ENCODE measurements at regions not wholly inside any gene's neighbourhood (a gene's known extent, or its start where the extent isn't known, plus 50 kb on each side); places are given as distances from the start of the nearest gene placed in this dataset.
"Not testable (repeated sequence)": the region's sequence is repeated elsewhere in the genome, so short reads cannot be mapped to it uniquely, and the experiment has no call there.

DNA sequence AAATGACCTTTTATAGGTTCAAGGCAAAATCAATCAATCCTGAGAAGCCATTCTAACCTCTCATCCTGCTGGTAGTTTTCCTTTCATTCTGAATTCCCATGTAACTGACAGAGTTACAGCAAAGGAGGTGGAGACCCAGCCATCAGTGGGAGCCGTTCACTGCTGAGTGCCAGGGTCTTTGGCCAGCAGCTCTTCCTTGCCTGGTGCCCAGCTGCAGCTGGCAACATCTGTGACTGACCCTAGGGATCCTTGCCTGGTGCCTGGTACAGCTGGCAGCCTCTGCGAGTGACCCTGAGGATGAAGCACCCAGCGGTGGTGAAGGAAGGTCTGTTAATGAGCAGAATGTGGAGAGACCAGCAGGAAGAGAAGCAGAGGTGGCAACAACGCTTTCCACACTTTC is 314.6 kb downstream of the THBS2 start:
- DNase-seq (ENCODE audit: low read depth in 2 of 2) = no peak

- DNase-seq (ENCODE audit: low read depth in 2 of 2) = no peak
Measured at GRCh38 chr6:168938546-168938945, 315.1 kb downstream of the THBS2 start.

DNA sequence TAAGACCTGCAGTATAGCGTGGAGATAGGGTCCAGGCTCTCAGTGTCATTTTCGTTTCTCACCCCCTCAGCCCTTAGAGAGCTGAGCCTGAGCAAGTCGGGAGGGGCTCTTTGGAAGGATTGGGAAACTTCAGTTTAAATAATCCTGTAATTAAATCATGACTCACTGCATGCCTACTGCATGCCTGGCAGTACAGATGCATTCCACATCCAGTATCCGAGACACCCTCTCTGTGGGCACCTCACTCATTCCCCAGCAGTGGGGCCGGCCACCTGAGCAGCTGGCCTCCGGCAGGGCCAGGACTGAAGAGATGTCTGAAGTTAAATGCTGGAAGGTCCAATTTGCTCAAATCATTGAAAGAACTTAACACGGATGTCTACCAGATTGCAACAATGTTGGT is 316.6 kb downstream of the THBS2 start:
- DNase-seq (ENCODE audit: low read depth in 2 of 2) = no peak

DNA sequence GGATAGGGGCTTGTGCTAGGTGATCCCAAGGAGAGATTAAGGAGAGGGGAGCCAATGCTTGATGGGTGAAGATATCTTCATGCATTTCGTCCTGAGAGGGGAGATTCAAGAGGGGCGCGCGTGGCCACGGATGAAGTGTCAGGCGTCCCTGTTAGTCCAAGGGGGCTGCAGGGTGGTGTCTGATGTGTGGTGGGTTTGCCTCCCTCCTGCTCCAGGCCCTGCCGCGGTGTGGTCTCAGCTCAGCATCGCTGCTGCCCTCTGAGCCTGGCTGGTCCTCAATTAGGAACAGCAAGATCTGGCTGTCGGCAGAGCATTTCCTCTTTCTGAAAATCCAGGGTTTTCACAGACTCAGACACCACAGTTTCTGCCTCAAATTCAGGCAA is 318.0 kb downstream of the THBS2 start:
- no peak for DNase-seq (ENCODE audit: low read depth in 2 of 2)

DNA sequence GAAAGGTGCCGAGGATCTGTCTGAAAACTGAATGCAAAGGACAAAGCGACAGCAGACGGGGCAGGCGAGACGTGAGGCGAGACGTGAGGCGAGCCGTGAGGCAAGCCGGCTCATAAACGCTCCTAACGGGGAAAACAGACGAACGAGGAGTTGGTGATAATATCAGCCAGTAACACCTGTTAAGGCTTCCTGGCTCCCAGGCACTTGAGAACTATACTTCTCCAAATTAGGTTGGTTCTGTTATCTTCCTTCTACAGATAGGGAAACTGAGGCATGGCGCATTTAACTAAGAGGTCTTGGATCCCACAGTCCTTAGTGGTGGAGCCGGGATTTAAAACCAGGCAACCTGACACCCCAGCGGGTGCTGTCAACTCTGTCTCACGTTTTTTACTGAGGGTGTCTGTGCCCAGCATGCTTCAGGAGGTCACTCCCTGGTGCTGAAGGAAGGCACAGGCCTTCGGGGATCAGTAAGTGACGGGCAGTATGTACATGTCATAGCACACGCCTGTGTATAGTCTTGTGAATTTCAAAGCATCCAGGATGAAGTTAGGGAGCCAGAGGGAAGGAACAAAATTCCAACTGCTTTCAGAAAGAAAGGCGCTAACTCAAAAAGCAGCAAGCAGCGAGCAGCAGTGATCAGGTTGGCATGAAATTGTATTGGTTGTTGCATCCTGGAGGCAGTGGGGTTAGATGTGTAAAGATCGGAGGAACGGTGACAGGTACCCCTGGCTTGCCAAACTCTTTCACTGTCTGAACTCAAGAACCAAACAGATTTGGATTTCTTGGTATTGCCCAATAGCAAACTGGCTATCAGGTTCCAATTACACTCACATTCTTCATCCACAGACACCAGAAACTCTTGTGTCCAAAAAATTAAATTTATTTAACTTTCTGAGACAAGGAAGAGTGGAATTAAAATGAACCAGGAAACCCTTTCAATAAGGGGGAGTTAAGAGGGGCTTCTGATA is 318.7 kb downstream of the THBS2 start:
- no peak for DNase-seq (ENCODE audit: low read depth in 2 of 2)

- DNase-seq (ENCODE audit: low read depth in 2 of 2) = not testable (repeated sequence)
Measured at GRCh38 chr6:168932171-168932570, 321.5 kb downstream of the THBS2 start.

DNA sequence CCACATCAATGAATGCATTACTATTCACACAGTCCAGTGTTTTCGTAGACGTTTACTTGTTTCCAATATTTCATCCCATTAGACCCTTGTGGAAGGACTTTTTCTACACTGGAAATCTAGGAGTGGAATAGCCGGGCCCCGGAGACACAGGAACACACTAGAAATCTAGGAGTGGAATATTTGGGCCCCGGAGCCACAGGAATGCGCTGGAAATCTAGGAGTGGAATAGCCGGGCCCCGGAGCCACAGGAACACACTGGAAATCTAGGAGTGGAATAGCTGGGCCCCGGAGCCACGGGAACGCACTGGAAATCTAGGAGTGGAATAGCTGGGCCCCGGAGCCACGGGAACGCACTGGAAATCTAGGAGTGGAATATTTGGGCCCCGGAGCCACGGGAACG is 322.6 kb downstream of the THBS2 start:
- DNase-seq (ENCODE audit: low read depth in 2 of 2) = not testable (repeated sequence)

DNA sequence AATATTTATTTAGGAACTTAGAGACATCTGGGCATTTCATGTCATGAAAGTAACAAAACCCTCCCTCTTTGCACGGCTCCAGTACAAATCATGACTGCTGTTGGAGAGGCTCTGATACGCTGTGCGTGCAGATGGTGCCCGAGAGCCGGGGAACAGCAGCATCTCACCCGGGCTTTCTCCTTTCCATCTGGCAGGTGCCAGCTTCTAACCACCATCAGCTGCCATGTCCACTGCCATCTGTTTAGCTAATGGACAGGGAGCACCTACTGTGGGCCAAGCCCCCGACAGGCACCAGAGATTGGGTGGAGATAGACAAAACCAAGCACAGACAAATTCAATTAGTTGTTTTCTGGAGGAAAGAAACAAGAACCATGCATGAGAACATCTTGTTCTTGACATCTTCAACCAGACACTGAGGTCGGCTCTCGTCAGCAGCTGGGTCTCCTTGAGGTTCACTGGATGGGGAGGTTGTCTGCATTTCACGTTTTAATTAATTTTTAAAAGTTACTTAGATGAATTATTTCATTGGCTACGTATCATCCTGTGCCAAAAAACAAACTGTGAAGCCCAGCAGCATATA is 323.7 kb downstream of the THBS2 start:
- no peak for DNase-seq (ENCODE audit: low read depth in 2 of 2)

DNA sequence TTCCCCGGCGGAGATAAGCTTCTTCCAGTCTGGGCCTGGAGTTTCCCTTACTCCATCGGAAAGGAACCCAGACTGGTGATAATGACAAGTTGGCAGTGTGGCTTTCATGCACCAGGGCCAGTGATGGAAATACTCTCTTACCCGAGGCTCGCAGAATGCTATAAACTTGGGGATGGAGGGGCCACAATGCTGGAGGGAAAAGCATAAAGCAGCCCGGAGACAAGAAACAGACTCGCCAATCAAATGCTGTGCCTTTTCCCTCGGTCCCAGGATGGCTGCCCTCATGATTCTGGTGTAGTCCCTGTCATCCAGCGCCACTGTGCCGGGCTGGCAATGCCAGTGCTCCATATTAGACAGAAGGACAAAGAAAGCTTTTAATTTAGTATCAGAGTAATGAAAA is 325.6 kb downstream of the THBS2 start:
- DNase-seq (ENCODE audit: low read depth in 2 of 2) = no peak

DNA sequence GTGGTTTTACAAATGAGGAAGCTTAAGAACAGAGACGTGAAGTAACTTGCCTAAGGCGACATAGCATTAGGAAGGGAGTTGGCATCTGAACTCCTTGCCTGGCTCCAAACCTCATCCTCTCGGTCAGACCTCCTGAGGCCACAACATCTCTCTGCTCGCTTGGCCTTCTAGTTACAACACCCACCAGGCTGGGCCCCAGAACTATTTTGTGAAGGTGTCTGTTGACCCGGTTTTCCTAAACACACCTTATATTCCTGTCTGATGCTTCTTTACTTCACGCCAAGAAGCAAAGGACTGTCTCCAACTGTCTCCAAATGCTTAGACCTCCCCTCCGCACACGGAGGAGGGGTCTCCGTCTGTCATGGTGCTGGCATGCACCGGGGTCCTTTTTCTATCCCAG is 326.6 kb downstream of the THBS2 start:
- DNase-seq (ENCODE audit: low read depth in 2 of 2) = no peak

DNA sequence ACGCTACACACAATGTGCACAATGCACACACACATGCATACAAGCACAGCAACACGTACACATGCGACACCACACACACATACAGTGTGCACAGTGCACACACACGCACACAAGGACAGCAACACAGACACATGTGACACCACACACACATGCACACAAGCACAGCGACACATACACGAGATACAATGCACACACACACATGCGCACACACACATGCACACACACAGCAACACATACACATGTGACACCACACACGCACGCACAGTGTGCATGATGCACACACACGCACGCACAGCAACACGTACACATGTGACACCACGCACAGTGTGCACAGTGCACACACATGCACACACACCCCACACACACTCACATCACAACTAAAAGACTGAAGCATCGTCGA is 327.3 kb downstream of the THBS2 start:
- no peak for DNase-seq (ENCODE audit: low read depth in 2 of 2)

DNA sequence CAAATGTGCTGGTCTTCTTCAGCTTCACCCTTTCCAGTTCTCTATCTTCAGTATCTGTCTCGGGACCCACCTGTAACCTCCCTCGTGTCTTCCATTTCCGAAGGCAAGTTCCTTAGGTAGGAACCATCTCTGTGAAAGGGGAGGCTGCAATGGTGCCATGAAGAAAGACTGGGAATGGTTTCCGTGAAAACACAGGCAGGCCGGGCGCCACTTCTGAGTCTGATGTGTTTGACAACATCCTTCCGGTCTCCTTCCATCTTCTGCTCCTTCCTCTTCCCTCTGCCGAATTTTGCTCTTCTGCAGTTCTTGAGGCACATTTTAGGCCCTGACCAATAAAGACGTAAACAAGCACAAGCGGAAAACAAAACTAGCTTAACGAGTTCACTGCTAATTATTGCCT is 328.0 kb downstream of the THBS2 start:
- DNase-seq (ENCODE audit: low read depth in 2 of 2) = no peak

DNA sequence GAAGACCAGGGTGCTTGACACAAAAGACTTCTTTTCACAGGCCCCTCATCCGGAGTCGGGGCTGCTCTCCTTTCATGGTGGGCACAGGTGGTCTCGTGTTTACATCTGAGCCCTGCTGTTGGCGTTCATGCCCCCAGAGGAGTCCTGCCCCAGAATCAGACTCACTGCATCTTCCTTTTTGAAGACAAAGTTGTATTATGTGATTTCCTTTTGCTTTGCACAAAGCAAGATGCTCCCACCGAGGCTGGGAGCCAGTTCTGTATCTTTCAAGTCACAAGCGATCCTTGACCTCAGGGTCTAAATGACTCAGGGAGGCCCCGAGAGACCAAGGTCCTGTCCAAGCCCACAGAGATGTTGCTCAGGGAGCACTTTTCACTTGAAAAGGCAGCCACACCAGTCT is 330.5 kb downstream of the THBS2 start:
- no peak for DNase-seq (ENCODE audit: low read depth in 2 of 2)

DNA sequence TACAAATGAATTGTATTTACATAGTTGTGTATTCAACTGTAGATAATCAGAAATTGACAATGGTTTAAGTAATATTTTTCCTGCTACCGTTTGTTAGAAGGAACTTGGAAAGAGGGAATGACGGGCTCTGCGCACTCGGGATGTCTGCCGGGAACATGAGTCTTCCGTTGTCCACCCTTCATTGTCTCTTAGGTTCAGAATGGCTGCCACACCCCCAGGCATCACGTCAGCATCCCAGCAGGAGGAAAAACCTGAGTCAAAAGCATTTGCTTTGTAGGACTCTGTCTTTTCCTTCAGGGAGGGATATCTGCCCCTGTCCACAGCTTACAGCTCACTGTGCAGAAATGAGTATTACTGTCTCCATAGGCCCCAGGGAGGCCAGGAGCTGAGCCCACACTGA is 331.2 kb downstream of the THBS2 start:
- no peak for DNase-seq (ENCODE audit: low read depth in 2 of 2)

DNA sequence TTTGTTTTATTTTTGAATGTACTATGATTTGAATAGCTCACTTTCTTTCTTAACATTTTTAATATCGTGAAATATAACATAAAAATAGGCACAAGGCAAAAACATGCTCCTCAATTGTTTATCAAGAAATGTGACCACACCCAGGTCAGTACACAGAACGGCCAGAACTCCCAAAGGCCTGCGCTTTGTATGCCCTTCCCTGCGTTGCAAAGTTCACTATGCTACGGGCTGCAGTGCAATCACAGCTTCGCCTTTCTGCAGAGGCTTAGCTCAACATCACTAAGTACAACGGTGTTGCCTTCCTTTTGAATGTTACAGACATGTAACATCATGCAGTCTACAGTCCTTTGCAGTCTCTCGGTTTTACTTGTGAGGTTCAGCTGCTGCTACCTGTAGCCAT is 333.4 kb downstream of the THBS2 start:
- DNase-seq (ENCODE audit: low read depth in 2 of 2) = no peak

DNA sequence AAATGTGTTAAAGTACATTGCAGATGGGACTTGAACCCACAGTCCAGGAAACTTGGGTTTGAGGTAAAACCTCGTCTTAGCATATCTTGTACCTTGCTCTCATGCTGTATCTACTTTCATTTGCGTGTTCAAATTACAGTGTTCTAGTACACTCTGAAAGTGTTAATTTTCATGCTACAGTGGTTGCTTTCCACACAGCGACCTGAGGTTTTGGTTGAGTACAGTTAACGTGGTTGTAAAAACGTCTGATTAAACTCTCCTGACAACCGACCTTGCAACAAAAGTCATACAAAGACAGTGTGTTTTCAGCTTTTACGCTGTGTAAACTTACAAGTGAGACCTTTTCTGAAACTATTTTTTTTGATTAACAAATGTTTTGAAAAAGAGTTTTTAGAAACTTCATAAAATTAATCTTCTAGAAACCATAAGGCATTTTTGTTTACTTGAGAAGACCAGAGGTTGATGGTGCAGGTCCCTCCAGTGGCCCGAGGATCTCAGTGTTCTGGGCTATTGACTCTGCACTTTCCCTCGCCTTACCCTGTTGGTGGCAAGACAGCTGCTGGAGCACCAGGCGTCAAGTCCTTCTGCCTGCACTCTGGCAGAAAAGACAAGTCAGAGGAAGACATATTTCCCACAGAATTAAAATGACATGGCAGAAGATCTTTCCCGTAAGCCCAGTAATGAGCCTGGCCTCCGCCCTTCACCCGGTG is 334.0 kb downstream of the THBS2 start:
- no peak for DNase-seq (ENCODE audit: low read depth in 2 of 2)

DNA sequence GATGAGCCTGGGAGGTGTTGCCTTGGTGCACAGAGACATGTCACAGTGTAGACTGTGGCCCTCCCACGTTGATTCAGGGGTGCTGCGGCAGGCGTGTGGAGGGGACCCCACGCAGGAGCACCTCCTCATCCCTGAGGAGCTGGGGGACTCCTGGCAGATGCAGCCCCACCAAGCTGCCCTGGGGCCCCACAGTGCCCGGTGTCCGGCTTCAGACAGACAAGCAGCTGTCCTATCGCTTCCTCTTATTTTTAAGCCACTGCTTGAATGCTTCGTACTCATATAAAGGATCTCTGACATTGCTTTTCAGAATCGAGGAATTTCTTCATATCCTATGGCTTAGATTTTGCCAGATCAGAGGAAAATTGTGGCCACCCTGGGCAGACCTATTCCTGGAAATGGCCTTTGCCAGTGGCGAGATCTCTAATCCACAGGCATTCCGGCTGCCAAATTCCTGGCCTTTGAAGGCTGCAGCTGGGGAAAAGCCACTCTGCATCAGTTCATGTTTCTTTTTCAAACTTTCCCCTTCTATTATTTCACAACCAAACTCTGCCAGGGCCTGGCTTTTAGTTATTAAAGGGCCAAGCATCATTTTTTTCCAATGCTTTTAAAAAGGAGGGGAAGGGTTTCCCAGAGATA is 337.0 kb downstream of the THBS2 start:
- no peak for DNase-seq (ENCODE audit: low read depth in 2 of 2)

DNA sequence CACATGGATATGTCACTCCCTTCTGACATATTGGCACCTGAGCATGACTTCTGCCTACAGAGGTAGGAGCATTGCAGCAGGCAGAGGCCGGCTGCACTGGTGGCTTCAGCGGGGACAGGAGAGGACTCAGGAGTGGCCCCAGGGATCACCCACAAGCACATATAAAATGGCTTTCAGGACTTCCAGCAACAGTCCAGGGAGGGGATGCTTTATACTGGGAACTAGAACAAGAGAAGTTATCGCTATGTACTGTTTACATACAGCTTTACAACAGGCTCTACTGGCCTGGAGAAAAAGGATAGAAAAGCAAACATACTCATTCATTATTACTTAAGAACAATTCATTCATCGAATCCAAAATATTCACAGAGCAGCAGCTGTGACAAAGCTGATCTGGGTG is 337.8 kb downstream of the THBS2 start:
- DNase-seq (ENCODE audit: low read depth in 2 of 2) = no peak

- DNase-seq (ENCODE audit: low read depth in 2 of 2) = no peak
Measured at GRCh38 chr6:168915242-168915641, 338.4 kb downstream of the THBS2 start.

GRCh38 chr6:168913866-168914469 is 339.7 kb downstream of the THBS2 start:
- no peak for DNase-seq (ENCODE audit: low read depth in 2 of 2)

GRCh38 chr6:168913231-168913865 is 340.3 kb downstream of the THBS2 start:
- DNase-seq (ENCODE audit: low read depth in 2 of 2) = not testable (repeated sequence)

Data from stimulated activated CD8-positive, alpha-beta memory T cell treated with anti-CD3 and anti-CD28 coated beads, Interleukin-2, amount 100 ng/mL, for 48 hours (primary cell).